GM23338 (cell line): ENCODE measurements at regions not wholly inside any gene's neighbourhood (a gene's known extent, or its start where the extent isn't known, plus 50 kb on each side); places are given as distances from the start of the nearest gene placed in this dataset.

ENCODE experiments used
- ATAC-seq: fragments of 200-7000 bp; cut with Tn5 transposase; 3 replicates; pipeline ENCODE4 v1.9.1; 2020
- DNase-seq: peaks from one replicate; pipeline ENCODE4 v3.0.0-alpha.2; 2015; ENCODE audit warnings: low spot score
- H2AFZ ChIP-seq: fragments of 200-600 bp; sonication (generic); 2 replicates; pipeline ENCODE4 v1.8.0; 2016; ENCODE audit warnings: antibody characterized with exemption, mild to moderate bottlenecking, moderate library complexity
- H3F3A ChIP-seq: fragments of 200-600 bp; sonication (generic); replicated peaks from 2 replicates; pipeline ENCODE4 v1.8.0; 2017; ENCODE audit warnings: antibody characterized with exemption, mixed run types, low read depth
- H3K27ac ChIP-seq: fragments of 200-600 bp; sonication (generic); 2 replicates; pipeline ENCODE4 v1.6.1; 2016; ENCODE audit warnings: low read depth
- H3K27me3 ChIP-seq: fragments of 200-600 bp; sonication (generic); 2 replicates; pipeline ENCODE4 v1.8.0; 2016; ENCODE audit warnings: mild to moderate bottlenecking, mixed run types, moderate library complexity; ENCODE audit not compliant: insufficient read depth
- H3K36me3 ChIP-seq: fragments of 200-600 bp; sonication (generic); 2 replicates; pipeline ENCODE4 v1.8.0; 2016; ENCODE audit warnings: mild to moderate bottlenecking; ENCODE audit not compliant: insufficient read depth
- H3K4me1 ChIP-seq: fragments of 200-600 bp; sonication (generic); 2 replicates; pipeline ENCODE4 v1.8.0; 2016; ENCODE audit warnings: mild to moderate bottlenecking, moderate library complexity; ENCODE audit not compliant: insufficient read depth
- H3K4me2 ChIP-seq: fragments of 200-600 bp; sonication (generic); 2 replicates; pipeline ENCODE4 v1.7.1; 2017; ENCODE audit warnings: mixed run types
- H3K4me3 ChIP-seq: fragments of 200-600 bp; sonication (generic); 2 replicates; pipeline ENCODE4 v1.6.1; 2016; ENCODE audit warnings: mixed run types
- H3K79me2 ChIP-seq: fragments of 200-600 bp; sonication (generic); replicated peaks from 2 replicates; pipeline ENCODE4 v1.8.0; 2017; ENCODE audit warnings: mild to moderate bottlenecking; ENCODE audit not compliant: insufficient read depth
- H3K9me2 ChIP-seq: fragments of 200-600 bp; sonication (generic); 2 replicates; pipeline ENCODE4 v1.8.0; 2017; ENCODE audit not compliant: insufficient read depth
- H4K20me1 ChIP-seq: fragments of 200-600 bp; sonication (generic); replicated peaks from 2 replicates; pipeline ENCODE4 v1.8.0; 2017; ENCODE audit warnings: mild to moderate bottlenecking; ENCODE audit not compliant: insufficient read depth
- H3K27ac Mint-ChIP-seq: 2 replicates; pipeline ENCODE4 v1.8.0; 2020; ENCODE audit warnings: inconsistent platforms, mild to moderate bottlenecking, moderate library complexity, mixed read lengths
- H3K27me3 Mint-ChIP-seq: 3 replicates; pipeline ENCODE4 v1.8.0; 2022; ENCODE audit warnings: low read depth, mild to moderate bottlenecking, moderate library complexity, mixed read lengths, inconsistent platforms; ENCODE audit not compliant: insufficient read depth, poor library complexity
- H3K36me3 Mint-ChIP-seq: 3 replicates; pipeline ENCODE4 v1.8.0; 2021; ENCODE audit warnings: low read depth, mild to moderate bottlenecking, inconsistent platforms, moderate library complexity, mixed read lengths
- H3K4me1 Mint-ChIP-seq: 3 replicates; pipeline ENCODE4 v1.8.0; 2020; ENCODE audit warnings: mild to moderate bottlenecking, inconsistent platforms, mixed read lengths
- H3K4me3 Mint-ChIP-seq: 3 replicates; pipeline ENCODE4 v1.8.0; 2021; ENCODE audit warnings: moderate library complexity, mild to moderate bottlenecking, inconsistent platforms, mixed read lengths
- H3K9me3 Mint-ChIP-seq: 3 replicates; pipeline ENCODE4 v1.8.0; 2020; ENCODE audit warnings: moderate library complexity, mild to moderate bottlenecking, inconsistent platforms, mixed read lengths
- CREB1 ChIP-seq: fragments of 250-450 bp; sonication (Bioruptor Pico); IDR thresholded peaks from 2 replicates; pipeline ENCODE4 v1.5.0; 2020; ENCODE audit warnings: low read depth, mild to moderate bottlenecking, moderate library complexity
- NANOG ChIP-seq: IDR thresholded peaks from 2 replicates; pipeline ENCODE4 v1.6.1; 2016; ENCODE audit warnings: antibody characterized with exemption, borderline replicate concordance
- STAT1 ChIP-seq: IDR thresholded peaks from one replicate; pipeline ENCODE4 v1.6.1; 2016; ENCODE audit warnings: antibody characterized with exemption; ENCODE audit not compliant: unreplicated experiment
- ZNF331 ChIP-seq: fragments of 250-450 bp; sonication (Bioruptor Pico); IDR thresholded peaks from 2 replicates; pipeline ENCODE4 v1.5.0; 2020; ENCODE audit warnings: low read depth, mild to moderate bottlenecking, moderate library complexity
- TF ChIP-seq, protein P1 (sequence below): IDR thresholded peaks from one replicate; pipeline ENCODE4 v1.6.1; 2018; ENCODE audit warnings: antibody characterized with exemption; ENCODE audit not compliant: unreplicated experiment
- TF ChIP-seq, protein P2 (sequence below), 2 experiments: fragments of 200-600 bp in 1 of 2; sonication (generic) in 1 of 2; conservative IDR thresholded peaks; 2 replicates each; pipeline versions ENCODE4 v1.5.1 to v1.6.1; 2016 to 2017; ENCODE audit warnings: antibody characterized with exemption in 2 of 2, low read depth in 2 of 2, mild to moderate bottlenecking in 2 of 2, moderate library complexity in 1 of 2
- TF ChIP-seq, protein P3 (sequence below): IDR thresholded peaks from 2 replicates; pipeline ENCODE4 v1.6.1; 2016; ENCODE audit warnings: antibody characterized with exemption
- TF ChIP-seq, protein P4 (sequence below): fragments of 250-450 bp; sonication (Bioruptor Pico); IDR thresholded peaks from 2 replicates; pipeline ENCODE4 v1.5.0; 2020; ENCODE audit warnings: mild to moderate bottlenecking, moderate library complexity

DNA sequence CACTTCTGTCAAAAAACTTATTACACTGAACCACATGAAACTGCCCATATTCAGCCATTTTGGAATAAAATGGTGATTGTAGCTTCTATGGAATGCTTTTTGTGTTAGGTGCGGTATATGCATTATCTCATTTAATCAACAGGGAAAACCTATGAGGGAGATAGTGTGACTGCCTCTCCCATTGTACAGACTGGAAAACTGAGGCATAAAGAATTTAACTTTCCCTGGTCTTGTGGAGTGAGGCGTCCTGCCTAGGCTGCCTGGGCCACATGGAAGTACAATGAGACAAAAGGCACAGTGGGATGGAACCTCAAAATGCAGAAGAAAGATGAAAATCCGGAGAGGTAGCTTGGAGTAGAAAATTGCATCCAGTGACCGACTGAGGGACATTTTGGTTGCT lies 80.2 kb downstream of the RPLP1 start (continued):
- TF ChIP-seq, protein P1, sequence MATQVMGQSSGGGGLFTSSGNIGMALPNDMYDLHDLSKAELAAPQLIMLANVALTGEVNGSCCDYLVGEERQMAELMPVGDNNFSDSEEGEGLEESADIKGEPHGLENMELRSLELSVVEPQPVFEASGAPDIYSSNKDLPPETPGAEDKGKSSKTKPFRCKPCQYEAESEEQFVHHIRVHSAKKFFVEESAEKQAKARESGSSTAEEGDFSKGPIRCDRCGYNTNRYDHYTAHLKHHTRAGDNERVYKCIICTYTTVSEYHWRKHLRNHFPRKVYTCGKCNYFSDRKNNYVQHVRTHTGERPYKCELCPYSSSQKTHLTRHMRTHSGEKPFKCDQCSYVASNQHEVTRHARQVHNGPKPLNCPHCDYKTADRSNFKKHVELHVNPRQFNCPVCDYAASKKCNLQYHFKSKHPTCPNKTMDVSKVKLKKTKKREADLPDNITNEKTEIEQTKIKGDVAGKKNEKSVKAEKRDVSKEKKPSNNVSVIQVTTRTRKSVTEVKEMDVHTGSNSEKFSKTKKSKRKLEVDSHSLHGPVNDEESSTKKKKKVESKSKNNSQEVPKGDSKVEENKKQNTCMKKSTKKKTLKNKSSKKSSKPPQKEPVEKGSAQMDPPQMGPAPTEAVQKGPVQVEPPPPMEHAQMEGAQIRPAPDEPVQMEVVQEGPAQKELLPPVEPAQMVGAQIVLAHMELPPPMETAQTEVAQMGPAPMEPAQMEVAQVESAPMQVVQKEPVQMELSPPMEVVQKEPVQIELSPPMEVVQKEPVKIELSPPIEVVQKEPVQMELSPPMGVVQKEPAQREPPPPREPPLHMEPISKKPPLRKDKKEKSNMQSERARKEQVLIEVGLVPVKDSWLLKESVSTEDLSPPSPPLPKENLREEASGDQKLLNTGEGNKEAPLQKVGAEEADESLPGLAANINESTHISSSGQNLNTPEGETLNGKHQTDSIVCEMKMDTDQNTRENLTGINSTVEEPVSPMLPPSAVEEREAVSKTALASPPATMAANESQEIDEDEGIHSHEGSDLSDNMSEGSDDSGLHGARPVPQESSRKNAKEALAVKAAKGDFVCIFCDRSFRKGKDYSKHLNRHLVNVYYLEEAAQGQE = no peak
- TF ChIP-seq STAT1 = no peak
- TF ChIP-seq, protein P2, sequence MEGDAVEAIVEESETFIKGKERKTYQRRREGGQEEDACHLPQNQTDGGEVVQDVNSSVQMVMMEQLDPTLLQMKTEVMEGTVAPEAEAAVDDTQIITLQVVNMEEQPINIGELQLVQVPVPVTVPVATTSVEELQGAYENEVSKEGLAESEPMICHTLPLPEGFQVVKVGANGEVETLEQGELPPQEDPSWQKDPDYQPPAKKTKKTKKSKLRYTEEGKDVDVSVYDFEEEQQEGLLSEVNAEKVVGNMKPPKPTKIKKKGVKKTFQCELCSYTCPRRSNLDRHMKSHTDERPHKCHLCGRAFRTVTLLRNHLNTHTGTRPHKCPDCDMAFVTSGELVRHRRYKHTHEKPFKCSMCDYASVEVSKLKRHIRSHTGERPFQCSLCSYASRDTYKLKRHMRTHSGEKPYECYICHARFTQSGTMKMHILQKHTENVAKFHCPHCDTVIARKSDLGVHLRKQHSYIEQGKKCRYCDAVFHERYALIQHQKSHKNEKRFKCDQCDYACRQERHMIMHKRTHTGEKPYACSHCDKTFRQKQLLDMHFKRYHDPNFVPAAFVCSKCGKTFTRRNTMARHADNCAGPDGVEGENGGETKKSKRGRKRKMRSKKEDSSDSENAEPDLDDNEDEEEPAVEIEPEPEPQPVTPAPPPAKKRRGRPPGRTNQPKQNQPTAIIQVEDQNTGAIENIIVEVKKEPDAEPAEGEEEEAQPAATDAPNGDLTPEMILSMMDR (conservative IDR thresholded peaks at IDR 0.05; ENCODE audit: low read depth in 2 of 2) = no peak
- no peak for TF ChIP-seq NANOG
- TF ChIP-seq CREB1 (CRISPR knock-in tag) = no peak

DNA sequence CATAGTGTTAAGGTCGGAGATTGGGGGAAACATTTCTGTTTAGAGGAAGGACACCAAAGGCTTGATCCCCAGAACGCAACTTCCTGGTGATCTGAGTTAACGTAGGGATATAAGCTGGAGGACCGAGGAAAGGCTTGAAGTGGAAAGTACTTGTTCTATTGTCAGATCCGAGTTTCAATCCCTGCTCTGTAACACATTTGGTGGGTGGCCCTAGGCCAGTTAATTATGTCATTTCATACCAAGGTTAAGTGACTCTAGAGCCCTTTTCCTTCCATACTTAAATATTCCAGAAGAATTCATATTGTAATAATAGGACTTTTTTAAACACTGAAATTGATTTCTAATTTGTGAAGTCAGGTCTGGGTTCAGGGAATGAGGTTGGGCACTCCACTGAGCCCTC lies 80.9 kb downstream of the RPLP1 start:
- ATAC-seq (no peak), DNase-seq (no peak)
- peaks cover 42% of the 10 kb centered on the region for H3K4me1 Mint-ChIP-seq
- TF ChIP-seq ZNF331 (no peak), CREB1 (CRISPR knock-in tag) (no peak), STAT1 (no peak)
- TF ChIP-seq, protein P1 = no peak
- TF ChIP-seq, protein P3, sequence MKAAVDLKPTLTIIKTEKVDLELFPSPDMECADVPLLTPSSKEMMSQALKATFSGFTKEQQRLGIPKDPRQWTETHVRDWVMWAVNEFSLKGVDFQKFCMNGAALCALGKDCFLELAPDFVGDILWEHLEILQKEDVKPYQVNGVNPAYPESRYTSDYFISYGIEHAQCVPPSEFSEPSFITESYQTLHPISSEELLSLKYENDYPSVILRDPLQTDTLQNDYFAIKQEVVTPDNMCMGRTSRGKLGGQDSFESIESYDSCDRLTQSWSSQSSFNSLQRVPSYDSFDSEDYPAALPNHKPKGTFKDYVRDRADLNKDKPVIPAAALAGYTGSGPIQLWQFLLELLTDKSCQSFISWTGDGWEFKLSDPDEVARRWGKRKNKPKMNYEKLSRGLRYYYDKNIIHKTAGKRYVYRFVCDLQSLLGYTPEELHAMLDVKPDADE = no peak
- TF ChIP-seq, protein P4, sequence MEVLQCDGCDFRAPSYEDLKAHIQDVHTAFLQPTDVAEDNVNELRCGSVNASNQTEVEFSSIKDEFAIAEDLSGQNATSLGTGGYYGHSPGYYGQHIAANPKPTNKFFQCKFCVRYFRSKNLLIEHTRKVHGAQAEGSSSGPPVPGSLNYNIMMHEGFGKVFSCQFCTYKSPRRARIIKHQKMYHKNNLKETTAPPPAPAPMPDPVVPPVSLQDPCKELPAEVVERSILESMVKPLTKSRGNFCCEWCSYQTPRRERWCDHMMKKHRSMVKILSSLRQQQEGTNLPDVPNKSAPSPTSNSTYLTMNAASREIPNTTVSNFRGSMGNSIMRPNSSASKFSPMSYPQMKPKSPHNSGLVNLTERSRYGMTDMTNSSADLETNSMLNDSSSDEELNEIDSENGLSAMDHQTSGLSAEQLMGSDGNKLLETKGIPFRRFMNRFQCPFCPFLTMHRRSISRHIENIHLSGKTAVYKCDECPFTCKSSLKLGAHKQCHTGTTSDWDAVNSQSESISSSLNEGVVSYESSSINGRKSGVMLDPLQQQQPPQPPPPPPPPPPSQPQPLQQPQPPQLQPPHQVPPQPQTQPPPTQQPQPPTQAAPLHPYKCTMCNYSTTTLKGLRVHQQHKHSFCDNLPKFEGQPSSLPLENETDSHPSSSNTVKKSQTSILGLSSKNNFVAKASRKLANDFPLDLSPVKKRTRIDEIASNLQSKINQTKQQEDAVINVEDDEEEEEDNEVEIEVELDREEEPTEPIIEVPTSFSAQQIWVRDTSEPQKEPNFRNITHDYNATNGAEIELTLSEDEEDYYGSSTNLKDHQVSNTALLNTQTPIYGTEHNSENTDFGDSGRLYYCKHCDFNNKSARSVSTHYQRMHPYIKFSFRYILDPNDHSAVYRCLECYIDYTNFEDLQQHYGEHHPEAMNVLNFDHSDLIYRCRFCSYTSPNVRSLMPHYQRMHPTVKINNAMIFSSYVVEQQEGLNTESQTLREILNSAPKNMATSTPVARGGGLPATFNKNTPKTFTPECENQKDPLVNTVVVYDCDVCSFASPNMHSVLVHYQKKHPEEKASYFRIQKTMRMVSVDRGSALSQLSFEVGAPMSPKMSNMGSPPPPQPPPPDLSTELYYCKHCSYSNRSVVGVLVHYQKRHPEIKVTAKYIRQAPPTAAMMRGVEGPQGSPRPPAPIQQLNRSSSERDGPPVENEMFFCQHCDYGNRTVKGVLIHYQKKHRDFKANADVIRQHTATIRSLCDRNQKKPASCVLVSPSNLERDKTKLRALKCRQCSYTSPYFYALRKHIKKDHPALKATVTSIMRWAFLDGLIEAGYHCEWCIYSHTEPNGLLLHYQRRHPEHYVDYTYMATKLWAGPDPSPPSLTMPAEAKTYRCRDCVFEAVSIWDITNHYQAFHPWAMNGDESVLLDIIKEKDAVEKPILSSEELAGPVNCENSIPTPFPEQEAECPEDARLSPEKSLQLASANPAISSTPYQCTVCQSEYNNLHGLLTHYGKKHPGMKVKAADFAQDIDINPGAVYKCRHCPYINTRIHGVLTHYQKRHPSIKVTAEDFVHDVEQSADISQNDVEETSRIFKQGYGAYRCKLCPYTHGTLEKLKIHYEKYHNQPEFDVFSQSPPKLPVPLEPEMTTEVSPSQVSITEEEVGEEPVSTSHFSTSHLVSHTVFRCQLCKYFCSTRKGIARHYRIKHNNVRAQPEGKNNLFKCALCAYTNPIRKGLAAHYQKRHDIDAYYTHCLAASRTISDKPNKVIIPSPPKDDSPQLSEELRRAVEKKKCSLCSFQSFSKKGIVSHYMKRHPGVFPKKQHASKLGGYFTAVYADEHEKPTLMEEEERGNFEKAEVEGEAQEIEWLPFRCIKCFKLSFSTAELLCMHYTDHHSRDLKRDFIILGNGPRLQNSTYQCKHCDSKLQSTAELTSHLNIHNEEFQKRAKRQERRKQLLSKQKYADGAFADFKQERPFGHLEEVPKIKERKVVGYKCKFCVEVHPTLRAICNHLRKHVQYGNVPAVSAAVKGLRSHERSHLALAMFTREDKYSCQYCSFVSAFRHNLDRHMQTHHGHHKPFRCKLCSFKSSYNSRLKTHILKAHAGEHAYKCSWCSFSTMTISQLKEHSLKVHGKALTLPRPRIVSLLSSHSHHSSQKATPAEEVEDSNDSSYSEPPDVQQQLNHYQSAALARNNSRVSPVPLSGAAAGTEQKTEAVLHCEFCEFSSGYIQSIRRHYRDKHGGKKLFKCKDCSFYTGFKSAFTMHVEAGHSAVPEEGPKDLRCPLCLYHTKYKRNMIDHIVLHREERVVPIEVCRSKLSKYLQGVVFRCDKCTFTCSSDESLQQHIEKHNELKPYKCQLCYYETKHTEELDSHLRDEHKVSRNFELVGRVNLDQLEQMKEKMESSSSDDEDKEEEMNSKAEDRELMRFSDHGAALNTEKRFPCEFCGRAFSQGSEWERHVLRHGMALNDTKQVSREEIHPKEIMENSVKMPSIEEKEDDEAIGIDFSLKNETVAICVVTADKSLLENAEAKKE = no peak

More for the DNA sequence above, 80.9 kb downstream of the RPLP1 start:
- no peak overlapping the region for H3K27ac Mint-ChIP-seq
- H3F3A ChIP-seq = no peaks in the 10 kb centered on the region
- H2AFZ ChIP-seq = no peak overlapping the region
- H3K79me2 ChIP-seq = no peaks in the 10 kb centered on the region
- H3K4me3 Mint-ChIP-seq = no peak overlapping the region
- no peak overlapping the region for H3K4me2 ChIP-seq
- H3K4me3 ChIP-seq = no peak overlapping the region
- no peaks in the 10 kb centered on the region for H3K27me3 Mint-ChIP-seq
- no peaks in the 10 kb centered on the region for H3K36me3 Mint-ChIP-seq
- no peaks in the 10 kb centered on the region for H3K9me2 ChIP-seq
- H3K27me3 ChIP-seq = no peaks in the 10 kb centered on the region
- peaks cover 16% of the 10 kb centered on the region for H3K4me1 ChIP-seq
- no peaks in the 10 kb centered on the region; the same call in 1 of the 2 replicates for H4K20me1 ChIP-seq
- H3K9me3 Mint-ChIP-seq = no peaks in the 10 kb centered on the region
- no peak overlapping the region for H3K27ac ChIP-seq
- H3K36me3 ChIP-seq = no peaks in the 10 kb centered on the region
